ENCODE measurements at regions not wholly inside any gene's neighbourhood (a gene's known extent, or its start where the extent isn't known, plus 50 kb on each side); places are given as distances from the start of the nearest gene placed in this dataset.

DNA sequence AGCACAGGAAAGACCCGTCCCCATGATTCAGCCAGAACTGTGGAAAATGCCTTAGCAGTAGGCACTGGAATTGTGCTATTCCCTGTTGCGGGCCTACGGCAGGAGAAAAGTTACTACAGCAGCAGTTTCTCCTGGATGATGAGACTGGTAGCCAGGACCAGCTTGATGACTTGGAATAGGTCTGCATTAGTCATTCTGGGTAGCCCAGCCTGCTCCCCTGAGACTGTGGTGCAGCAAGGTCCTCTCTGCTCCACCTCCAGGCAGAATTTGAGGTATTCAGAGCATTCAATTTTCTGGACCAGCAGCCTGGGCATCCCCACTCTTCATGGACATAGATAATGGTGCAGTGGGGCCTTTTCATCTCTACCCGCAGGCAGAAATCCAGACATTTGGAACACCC, 490.0 kb downstream of the SH2D4B start:
- DNase-seq: no peak

DNA sequence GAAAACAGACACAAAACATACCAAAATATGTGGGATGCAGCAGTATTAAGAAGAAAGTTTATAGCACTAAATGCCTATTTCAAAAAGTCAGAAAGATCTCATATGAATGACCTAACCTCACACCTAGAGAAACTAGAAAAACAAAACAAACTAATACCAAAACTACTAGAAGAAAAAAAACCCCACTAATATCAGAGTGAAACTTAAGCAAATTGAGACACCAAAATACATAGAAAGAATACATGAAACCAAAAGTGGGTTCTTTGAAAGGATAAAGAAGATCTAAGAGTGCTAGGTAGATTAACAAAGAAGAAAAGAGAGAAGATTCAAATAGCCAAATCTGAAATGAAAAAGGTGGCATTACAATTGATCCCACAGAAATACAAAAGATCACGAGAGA, 494.1 kb downstream of the SH2D4B start:
- DNase-seq: no peak

DNA sequence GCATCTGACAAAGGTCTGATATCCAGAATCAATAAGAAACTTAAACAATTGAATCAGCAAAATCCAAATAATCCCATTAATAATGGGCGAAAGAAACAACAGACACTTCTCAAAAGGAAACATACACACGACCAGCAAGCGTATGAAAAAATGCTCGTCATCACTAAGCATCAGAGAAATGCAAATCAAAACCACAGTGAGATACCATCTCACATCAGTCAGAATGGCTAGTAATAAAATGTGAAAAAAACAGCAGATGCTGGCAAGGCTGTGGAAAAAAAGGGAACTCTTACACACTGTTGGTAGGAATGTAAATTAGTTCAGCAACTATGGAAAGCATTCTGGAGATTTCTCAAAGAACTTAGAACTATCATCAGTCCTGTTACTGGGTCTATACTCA, 496.7 kb downstream of the SH2D4B start:
- DNase-seq: no peak

DNA sequence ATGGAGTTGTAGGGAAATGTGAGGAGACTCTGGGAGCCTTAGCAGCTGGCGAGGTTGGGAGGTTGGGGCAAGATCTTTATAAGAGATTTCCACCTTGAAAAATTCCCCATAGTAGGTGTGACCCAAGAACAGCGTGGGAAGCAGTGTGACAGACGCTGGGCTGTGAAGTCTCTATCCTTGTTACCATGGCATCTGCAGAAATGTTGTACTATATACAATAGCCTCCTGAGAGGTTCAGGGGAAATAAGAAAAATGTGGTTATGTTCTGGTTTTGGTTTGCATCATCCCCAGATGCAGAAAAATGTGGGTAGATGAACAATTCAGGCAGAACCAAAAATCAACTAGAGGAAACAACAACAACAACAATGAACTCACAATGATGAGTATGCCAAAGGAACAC, 498.6 kb downstream of the SH2D4B start:
- no peak for DNase-seq

DNA sequence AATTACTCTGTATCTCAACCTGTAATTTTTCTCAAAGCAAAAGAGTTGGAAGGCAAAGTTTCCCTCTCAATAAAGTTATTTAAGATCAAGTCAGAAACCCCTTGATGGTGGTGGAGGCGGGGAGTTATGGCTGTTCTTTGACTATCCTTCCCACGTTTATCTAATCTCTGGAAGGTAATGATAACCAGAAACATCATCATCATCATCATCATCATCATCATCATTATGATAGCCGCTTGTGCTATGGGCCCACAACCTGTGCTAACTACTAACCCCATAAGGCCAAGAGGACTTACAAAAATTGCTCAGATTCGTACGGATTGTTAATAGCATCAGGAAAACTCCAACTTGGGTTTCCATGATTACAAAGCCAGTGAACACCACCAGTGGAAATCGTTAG, 502.3 kb downstream of the SH2D4B start:
- DNase-seq: no peak

DNA sequence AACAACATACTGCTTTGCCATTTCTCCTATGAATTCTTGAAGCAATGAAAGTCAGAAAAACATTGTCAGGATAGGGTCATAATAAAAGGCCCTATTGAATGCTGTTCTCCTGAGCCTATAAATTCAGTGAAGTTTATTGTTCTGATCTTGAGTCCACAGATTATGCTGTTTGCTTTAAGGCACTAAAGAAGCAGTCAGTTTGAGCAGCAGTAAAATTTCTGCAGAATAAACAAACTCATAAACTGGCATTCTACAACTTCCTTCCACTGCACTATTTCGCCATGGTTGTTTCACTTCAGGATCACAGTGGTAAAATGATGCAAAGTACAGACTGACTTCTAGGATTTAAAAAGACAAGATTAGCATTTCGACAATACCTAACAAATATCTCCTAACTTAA, 503.2 kb downstream of the SH2D4B start:
- no peak for DNase-seq

DNA sequence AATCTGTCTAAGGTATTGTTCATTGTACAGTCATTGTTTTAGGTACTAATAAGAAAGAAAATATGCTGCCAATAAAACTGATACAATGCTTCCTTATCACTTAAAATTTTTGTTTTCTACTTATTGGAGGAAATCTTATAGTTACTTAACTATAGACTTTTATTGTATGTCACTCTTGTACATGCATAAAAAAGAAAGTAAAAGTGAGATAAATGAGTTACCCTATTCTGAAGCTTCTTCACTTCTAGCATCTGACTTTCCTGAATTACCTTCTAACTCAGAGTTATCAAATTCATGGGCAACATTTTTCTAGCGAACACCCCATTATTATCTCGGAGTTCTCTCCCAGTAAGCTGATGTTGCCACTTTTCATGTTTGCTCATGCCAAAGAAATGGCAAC, 504.9 kb downstream of the SH2D4B start:
- no peak for DNase-seq

DNA sequence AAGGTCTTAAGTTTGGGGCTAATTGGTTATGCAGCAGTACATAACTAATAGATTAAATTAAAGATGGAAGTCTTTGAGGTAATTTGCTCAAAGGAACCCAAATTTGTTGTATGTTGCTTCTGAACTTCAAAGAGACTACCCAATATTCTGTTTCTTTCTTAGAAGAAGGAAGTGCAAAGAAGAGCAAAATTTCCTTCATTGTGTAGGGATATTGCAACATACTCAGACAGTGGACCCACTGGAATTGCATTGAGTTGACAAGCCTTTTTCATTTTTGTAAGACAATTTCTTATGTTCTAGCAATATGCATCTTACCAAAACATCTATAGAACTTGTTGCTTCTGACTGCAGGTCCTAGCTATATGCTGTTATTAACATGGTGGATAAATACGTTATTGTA, 527.8 kb downstream of the SH2D4B start:
- no peak for DNase-seq

DNA sequence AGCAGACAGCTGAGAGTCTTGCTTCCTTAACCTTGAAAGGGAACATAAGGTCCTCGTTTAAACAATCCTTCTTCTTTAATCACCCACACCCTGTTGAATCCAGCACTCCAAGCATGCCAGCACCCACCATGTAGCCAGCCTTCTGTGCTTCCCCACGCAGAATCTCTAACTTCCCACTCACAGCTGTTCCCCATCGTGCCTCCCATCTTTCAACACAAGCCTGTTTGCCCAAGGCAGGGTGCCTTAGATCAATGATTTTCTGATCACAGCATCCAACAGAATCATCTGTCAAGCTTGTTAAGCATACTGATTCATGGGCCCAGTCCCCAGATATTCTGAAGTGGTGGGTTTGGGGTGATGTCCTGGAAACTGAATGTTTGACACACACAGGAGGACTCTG, 530.8 kb downstream of the SH2D4B start:
- DNase-seq: no peak

DNA sequence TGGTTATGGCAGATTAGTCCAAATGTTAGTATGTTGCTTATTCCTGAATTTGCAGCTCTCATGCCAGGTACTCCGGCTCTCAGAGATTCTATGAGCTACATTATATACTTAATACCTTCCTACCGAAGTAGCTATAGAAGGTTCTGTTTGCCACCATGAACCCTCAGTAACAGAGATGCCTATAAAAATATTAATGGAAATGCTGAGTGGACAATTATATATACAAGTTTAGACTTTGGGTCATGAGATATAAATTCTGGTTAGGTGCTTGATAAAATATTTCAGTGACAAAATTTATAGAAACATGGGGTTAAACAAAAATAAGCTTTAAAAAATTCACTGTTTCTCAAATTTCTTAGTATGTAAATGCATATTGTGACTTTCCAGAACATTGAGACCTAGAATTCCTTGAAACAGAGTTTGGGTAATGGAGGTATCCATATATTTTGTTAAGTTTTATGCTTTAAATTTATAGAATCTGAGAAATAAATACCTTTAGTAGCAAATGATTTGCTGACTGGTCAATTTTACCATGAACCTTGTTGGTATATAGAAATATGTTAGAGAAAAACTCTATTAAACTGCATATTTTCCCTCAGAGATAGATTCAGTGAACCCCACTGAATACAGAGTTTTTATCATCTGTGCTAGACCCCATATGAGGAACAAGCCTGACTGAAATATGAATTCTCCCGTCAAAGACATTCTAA, 533.5 kb downstream of the SH2D4B start:
- DNase-seq: no peak

DNA sequence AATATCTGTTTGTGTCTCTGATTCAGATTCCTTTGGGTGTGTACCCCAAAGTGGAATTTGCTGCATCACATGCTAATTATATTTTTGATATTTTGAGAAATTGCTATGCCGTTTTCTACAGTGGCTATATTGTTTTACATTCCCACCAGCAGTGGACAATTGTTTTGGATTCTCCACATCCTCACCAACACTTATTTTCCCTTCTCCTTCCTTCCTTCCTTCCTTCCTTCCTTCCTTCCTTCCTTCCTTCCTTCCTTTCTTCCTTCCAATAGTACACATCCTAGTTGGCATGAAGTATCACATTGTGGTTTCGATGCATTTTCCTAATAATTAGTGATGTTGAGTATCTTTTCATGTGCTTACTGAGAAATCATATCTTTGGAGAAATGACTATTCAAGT, 535.5 kb downstream of the SH2D4B start:
- DNase-seq: no peak

DNA sequence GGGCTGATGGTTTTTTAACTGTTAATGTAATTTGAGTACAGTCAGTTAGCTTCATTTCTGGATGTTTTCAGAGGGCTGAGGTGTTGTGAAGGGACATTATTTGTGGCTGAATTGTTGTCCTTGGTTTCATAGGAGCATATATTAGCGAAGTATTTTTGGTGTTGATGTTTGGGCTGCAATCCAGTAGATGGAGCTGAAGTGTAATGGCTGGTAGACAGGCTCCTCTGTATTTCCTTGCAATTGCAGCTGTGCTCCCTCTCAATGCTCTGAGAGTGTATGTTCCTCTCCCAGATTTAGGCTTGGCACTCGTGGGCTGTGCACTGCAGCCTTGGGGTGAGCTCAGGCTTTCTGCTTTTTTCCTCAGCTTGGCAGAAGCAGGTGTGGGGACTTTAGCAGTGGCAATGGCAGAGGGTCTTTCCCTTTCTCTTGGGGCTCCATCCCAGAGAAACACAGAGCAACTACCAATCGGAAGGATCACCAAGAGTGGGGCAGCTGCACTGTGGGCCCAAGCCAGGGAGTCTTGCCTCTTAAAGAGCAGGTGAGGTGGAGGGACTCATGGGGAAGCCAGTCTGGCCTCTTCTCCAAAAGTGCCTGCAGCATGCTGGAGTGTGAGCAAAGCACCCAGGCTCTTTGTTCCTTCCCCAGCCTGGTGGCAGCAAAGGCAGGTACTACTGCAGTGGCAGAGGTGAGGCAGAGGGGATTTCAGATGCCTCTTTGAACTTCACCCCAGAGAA, 544.4 kb downstream of the SH2D4B start:
- DNase-seq: no peak

DNA sequence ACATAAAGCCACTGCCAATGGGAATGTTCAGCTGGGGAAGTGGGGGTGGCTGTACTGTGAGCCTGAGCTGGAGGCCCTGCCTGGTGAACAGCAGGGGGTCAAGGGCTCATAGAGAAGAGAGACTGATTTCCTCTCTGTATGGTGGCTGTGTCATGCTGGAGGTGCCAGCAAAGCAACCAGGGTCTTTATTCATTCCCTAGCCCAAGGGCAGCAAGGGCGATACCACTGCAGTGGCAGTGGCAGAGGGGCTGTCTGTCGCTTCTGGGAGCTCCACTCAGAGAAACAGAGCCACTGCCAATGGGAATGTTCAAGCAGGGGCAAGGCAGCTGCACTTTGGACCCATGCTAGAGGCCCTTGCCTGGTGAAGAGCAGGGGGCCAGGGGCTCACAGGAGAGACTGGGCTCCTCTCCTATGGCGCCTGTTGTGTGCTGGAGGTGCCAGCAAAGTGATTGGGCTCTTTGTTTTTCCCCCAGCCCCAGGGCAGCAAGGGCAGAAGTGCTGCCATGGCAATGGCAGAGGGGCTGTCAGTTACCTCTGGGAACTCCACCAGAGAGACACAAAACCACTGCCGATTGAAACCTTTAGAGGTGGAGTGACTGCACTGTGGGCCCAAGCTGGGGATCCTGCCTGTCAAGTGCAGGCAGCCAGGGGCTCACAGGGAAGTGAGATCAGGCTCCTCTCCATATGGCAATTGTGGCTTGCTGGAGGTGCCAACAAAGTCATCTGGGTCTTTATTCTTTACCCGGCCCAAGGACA, 545.1 kb downstream of the SH2D4B start:
- DNase-seq: no peak

DNA sequence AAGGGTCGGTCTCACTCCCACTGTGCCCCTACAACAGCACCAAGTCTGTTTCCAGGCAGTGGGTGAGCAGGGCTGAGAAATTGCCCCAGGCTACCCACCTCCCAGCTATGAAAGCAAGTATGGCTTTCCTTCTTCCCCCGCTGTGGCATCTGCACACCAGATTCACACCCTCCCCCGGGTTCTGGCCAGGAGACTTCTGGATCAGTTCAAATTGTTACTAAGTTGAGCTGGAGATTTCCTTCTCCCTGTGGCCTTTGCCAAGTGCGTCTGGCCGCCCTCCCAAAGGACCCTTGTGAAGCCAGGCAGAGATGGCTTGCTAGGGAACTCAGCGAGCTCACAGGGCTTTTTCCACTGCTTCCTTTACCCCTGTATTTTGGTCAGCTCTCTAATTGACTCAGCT, 555.4 kb downstream of the SH2D4B start:
- DNase-seq: no peak

DNA sequence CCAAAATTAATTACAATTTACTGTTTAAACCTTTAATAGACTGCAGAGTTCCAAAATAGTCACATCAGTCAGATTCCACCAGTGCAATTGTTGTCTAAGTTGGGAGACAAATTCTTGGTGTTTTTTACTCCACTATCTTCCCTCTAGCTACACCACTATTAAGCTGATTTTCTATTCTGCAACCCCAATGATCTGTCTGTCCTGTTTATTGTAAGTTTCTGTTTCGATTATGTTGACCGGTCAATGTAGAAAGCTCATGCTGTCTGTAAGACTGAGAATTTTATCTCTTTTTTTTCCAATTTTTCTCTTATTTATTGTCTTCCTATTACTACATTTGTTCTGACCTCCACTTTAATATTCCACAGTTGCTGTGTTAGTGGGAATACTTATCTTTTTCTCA, 557.5 kb downstream of the SH2D4B start:
- DNase-seq: no peak

DNA sequence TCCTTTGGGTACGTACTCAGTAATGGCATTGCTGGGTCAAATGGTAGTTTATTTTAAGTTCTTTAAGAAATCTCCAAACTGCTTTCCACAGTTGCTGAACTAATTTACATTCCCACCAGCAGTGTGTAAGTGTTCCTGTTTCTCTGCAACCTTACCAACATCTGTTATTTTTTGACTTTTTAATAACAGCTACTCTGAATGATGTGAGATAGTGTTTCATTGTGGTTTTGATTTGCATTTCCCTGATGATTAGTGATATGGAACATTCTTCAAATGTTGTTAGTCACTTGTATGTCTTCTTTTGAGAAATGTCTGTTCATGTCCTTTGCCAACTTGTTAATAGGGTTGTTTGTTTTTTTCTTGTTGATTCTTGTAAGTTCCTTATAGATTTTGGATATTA, 558.9 kb downstream of the SH2D4B start:
- DNase-seq: no peak

DNA sequence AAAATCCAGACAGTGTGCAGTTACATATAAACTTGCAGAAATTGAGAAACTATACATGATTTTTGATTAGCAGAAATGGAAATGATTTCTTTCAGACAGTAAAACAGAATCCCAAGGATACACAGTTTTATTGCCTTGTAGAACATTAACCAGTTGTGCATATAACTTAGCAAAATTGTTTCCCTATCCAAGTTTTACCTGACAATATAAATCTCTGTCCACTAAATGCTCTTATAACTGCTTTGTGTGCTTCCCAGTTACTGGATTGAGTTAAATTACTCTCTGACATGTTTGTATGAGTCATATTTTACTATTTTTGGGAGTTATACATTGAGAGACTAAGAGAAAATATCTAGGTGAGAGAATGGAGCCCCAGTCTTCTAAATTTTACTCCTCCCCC, 563.4 kb downstream of the SH2D4B start:
- no peak for DNase-seq

DNA sequence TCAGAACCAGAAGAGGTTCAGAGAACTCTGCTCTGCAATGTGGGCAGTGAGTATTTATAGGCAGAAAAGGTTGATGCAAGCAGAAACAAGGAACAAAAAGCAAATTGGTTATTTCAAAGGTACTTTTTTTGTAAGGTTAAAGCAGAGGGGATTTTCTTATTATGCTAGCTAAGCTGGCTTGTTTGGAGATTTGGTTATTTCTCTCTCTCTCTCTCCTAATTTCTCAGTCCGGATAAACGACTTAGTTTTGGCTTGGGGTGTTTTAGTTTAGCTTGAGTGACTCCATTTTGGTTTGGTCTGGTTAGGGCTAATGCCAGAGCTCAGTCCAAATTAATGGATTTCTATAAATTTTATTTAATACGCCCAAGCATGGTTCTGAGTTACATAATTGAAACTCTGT, 566.8 kb downstream of the SH2D4B start:
- DNase-seq: no peak

DNA sequence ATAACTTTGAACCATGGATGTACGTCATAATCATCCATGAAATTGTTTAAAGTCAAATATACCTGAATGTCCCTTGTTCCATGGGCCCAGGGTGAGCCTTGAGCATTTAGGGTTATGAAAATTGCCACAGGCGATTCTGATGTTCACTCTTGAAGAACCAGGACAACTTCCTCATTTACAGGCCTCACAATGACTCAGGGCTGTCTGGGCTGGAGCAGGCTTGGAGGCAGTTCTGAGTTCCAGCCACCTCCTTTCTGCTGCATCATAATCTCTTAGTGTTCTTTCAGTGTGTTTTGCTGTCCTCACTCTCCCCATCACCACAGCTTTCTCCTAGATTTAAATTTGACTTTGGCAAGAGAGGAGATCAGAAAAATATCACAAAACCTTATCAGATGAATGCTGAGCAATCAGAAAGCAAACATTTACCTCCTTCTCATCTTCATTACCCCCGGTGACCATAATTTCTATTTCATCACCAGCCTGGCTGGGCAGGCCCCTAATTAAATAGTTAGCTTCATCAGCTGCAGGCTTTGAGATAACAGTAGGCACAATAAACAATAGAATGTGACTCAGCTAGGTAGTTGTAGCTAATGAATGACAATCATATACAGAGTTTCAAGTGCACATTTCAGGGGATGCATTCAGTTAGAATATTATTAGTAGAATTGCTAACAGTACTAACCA, 571.0 kb downstream of the SH2D4B start:
- no peak for DNase-seq

DNA sequence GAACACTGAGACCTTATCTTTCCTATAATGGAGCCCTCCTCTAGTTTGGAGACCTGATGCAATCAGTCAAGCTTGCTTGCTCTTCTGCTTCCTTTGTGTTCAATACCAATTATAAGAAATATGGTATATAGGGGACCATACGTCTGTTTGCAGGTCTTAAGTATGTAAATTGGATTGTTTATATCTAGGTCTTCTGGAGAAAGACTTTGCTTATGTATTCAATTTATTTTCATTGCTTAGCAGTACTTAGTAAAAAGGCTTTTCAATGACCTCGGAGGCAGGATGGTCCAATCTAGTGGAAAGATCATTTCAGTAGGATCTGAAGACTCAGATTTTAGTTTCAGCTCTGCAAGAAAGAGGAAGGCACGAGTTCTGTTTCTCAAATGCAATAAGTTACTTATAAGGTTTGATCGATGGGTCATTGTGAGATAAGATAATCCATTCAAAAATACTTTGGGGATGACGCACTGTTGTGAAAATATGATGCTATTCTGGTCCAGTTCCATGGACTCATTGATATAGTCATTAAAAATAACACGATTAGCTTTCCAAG, 571.6 kb downstream of the SH2D4B start:
- no peak for DNase-seq

DNA sequence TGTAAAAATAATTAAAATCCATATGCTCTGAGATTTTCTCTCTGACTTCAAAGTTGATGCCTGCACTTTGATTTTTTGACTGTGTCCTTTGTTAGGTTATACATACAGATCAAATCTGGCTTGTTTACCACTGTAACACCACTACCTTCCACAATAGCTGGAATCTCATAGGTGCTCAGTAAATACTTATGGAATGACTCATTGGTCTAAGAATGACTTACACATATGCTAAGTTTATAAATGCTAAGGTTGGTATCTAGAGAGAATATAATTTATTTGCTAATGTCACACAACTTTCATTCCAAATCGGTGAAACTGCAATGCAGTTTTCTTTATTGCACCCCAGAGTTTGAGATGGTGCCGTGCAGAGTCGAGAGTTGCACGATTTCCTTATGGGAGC, 578.5 kb downstream of the SH2D4B start:
- no peak for DNase-seq

DNA sequence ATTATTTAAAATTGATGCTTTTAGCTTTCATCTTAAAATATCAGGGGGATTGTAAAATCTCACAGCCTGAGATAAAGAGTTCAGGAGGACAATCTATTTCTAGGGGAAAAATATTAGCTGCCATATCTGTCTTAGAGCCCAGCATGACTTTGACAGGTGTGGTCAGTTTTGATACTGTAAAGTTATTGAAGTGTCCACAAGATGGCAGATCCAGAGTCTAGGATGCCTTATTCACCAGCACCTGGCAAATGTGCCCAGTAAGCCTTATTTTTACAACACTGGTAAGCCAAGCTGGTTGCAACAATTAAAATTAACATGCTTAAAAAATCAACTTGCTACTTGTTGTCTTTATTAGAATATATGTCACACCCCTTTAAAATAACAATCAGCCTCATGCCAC, 579.3 kb downstream of the SH2D4B start:
- DNase-seq: no peak

DNA sequence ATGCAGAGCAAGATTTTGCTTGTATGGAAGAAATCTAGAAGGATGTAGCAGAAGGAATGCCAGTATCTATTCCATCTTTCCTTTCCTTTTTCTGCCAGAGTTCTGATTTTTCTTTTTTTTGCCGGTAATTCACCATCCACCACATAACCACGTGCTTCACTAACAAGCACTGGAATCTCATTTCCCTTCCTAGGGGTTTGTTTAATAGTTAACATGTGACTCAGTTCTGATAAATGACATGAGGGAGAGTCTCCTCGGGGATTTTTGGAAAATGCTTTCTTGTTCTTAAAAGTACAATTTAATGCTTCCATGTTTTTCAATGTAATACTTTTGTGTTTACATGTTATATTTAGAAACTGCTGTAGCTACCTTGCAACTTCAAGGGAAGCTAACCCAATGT, 590.2 kb downstream of the SH2D4B start:
- no peak for DNase-seq

Measured in C1 segment of cervical spinal cord (tissue), 14 donors.